GM21619 (cell line): ENCODE measurements at regions not wholly inside any gene's neighbourhood (a gene's known extent, or its start where the extent isn't known, plus 50 kb on each side); places are given as distances from the start of the nearest gene placed in this dataset.

ENCODE experiments used
- ATAC-seq: cut with Tn5 transposase; IDR thresholded peaks from one replicate; pipeline ENCODE4 v1.9.1; 2021; ENCODE audit not compliant: unreplicated experiment

- no peak for ATAC-seq
Observed at GRCh38 chr1:8147956-8148355, 121.8 kb upstream of the ERRFI1 start.

GRCh38 chr1:8146257-8146855, 120.2 kb upstream of the ERRFI1 start:
- no peak for ATAC-seq

DNA sequence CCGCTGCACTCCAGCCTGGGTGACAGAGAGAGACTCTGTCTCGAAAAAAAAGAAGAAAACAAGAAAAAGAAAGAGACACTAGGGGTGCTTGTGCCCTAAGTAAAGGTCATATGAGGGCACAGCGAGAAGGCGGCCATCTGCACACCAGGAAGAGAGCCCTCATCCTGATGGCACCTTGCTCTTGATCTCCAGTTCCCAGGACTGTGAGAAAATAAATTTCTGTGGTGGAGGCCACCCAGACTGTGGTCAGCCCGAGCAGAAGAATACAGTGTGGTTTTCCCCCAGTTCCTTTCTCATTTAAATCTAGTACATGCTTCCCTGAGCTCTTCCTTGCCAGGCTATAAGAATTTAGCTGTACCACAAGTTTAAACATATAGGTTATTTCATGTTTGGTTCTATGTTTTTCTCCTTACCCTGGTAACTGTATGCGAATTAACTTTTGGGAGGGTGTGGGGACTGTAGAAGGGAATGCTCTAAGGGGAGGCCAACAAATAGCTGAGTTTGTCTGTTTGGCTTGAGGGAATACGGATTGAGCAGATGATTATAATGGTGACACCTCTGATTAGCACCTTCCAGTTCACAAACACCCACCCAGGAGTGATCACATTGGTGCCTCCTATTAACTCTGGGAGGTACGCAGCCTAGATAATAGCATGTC, 119.6 kb upstream of the ERRFI1 start:
- no peak for ATAC-seq

GRCh38 chr1:8144323-8144722, 118.2 kb upstream of the ERRFI1 start:
- ATAC-seq = no peak

GRCh38 chr1:8142955-8143629, 117.0 kb upstream of the ERRFI1 start:
- ATAC-seq = no peak

GRCh38 chr1:8139941-8140340, 113.8 kb upstream of the ERRFI1 start:
- no peak for ATAC-seq

GRCh38 chr1:8139383-8139782, 113.3 kb upstream of the ERRFI1 start:
- no peak for ATAC-seq

- no peak for ATAC-seq
Observed at GRCh38 chr1:8138673-8139072, 112.6 kb upstream of the ERRFI1 start.

DNA sequence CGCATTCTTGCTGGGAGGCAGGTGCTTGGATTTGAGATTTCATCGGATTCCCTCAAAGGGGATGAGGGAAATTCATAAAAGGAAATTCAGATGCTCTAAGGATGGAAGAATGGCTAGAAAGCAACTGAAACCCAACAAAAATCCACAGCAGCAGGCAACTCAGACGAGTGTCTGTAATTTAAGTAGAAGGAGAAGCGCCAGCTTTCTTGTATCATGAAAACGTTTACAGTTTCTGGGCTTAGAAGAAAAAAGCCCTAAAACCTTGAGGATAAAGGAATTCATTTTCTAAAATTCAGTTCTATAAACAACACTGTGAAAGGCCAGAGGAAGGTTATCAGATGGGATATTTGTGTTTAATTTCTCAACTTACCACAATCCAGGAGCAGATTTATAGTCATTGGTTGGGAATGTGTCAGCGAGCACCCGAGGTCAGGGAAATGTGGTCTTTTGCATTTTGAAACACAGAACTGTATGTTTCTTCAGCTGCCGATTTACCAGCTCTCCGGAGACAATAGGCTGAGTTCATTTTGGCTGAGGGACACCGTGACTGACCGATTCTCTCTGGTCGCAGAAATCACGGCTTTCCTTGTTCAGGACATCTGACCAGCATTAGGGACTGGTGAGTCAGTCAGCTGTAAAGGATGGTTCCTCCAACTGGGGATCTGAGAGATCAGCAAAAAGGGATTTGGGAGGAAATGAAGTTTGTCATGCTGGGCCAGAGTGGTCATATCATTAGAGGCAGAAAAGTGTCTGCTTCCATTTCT, 111.6 kb upstream of the ERRFI1 start:
- no peak for ATAC-seq

DNA sequence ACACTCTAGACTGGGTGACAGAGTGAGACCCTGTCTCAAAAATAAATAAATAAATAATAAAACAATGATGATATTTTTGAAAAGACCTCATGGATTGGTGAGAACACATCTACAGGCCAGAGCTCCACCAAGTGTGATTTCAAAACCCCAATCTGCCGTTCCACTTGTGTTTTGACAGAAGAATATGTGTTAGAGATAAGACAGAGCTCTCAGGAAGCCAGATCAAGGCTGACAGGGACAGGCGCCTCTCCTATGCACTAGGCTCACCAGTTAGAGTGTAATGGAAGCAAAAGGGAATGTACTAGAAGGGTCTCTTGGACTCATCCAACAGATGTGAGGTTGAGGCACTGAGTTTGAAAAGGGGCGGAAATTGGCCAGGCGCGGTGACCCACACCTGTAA, 110.7 kb upstream of the ERRFI1 start:
- no peak for ATAC-seq

GRCh38 chr1:8135250-8135649, 109.1 kb upstream of the ERRFI1 start:
- no peak for ATAC-seq

DNA sequence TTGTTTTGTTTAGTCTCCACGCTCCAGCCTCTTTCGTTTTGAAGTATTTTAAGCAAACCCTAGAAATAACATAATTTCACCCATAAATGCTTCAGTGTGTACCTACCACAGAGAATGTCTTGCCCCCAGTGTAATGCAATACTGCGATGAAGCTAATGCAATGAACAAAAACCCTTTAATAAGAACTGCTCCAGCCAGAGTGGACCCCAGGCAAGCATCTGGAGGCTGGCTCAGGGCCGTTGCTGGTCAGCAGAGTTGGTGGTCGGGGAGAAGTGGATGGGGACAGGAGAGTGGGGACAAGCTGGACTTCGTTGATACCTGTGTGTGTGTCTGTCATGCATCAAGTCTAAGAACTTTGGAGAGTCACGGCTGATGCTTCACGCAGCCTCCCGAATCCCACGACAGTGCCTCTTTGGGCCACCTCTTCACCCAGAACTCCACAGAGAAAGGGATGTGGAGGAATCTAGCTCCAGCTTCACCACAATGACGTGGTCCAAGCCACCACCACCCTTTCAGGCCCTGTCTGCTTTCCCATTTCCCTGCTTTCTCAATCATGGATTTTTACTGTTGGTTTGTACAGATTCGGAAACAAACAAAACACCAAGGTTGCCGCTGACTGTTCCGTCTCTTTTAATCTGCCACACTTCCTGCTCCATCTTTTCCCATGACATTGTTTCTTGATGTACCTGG, 108.6 kb upstream of the ERRFI1 start:
- ATAC-seq = no peak

DNA sequence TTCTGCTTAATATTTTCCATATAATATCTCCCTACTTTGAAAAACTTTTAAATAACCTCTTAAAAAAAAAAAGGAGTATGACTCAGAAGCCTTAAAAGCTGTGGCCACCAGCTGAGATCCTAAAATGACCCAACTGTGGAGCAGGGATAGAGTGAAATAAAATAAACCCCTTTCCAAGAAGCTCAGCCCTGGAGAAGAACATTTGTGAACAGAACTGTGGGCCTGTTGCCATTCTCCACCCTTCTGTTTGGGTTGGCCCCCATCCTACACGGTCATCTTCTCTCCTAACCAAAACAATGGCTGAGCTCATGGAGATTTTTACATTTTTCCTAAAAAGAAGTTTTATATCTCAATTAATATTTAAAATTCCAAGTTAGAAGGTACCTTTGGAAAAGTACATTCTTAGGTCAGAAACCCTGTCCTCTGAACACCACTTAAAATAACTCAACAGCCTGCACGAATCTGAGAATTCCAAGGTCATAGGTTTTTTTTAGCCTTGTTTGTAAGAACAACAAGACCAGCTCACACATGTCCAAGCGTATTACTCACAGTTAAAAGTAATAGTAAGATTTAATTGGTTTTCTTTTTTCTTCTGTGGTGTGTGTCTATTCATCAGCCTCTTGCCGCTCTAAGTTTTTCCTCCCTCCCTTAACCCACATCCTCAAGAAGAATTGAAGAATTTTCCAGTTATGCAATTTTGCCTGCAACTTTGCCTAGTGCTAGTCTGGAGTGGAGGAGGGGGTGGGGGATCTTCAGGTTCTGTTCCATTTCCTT, 107.7 kb upstream of the ERRFI1 start:
- ATAC-seq = no peak

- ATAC-seq = no peak
Observed at GRCh38 chr1:8133190-8133589, 107.1 kb upstream of the ERRFI1 start.

GRCh38 chr1:8127171-8127641, 101.1 kb upstream of the ERRFI1 start:
- no peak for ATAC-seq

DNA sequence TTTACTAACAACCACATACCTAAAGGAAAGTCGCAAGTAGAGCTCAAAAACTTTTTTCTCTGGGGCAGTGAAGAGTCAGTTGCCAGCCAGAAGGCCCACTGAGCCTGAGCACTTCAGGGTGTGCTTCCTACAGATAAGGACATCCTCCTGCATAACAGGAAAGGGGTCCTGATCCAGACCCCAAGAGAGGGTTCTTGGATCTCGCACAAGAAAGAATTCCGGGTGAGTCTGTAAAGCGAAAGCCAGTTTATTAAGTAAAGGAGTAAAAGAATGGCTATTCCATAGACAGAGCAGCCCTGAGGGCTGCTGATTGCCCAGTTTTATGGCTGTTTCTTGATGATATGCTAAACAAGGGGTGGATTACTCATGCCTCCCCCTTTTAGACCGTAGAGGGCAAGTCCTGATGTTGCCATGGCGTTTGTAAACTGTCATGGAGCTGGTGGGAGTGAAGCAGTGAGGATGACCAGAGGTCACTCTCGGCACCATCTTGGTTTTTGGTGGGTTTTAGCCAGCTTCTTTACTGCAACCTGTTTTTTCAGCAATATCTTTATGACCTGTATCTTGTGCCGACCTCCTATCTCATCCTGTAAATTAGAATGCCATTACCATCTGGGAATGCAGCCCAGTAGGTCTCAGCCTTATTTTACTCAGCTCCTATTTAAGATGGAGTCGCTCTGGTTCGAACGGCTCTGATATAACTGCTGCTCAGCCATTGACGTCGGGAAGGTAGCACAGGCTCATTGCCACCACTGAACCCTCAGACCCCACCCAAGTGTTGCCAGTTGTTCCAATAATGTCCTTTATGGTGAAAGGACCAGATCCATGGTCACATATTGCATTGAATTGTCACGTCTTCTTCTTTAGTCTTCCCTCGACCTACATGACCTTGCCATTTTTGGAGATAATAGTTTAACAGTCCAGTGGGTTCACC, 96.6 kb upstream of the ERRFI1 start:
- ATAC-seq = no peak

DNA sequence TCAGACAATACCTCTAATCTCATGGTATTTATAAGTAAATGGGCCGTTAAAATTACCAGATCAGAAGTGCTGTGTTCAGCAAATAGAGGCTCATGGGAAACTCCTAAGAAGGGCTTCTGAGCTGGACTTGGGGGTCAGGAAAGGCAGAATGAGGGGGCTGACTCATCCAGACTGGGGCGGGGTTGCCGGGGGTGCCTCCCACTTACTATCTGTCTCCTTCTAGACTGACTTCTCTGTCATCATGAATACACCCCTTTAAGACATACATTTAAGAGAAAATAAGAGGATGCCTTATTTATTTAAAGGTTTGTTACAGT, 96.0 kb upstream of the ERRFI1 start:
- no peak for ATAC-seq

DNA sequence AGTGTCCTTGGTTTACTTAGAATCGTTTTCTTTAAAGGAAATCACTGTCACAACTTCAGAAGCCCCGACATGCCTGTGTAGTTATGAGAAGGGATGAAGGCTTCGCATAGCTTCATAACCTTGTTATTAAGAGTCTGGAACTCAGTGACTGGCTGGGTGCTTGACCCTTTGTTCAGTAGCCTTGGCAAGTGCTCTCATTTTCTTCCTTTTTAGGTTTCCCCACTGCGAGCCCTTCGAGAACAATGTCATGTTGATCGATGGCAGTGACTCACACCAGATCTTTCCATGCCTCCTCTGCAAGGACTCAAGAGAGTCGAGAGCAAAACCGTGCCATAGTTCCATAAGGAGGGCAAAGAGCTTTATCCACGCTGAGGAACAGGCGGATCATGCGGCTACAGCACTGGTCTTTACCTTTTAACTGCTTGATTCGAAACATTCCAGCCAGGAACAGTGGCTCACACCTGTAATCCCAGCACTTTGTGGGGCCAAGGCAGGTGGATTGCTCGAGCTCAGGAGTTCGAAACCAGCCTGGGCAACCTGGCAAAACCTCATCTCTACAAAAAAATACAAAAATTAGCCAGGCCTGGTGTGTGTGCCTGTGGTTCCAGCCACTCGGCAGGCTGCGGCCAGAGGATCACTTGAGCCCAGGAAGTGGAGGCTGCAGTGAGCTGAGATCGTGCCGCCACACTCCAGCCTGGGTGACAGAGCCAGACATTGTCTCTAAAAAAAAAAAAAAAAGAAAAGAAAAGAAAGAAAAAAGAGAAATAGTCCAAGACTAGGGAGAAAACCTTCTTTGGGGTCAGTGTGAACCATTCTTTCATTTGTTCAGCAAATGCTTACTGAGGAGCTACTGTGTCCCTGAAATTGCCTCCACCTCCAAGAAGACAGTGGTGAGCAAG, 95.4 kb upstream of the ERRFI1 start:
- ATAC-seq = no peak
